H1 (cell line): ENCODE measurements at regions not wholly inside any gene's neighbourhood (a gene's known extent, or its start where the extent isn't known, plus 50 kb on each side); places are given as distances from the start of the nearest gene placed in this dataset.

Source experiments
- ASH2L ChIP-seq: fragments of 200-600, 300-600 bp; sonication (generic); IDR thresholded peaks from one replicate; pipeline ENCODE4 v1.7.1; 2017; ENCODE audit warnings: low read length
- BACH1 ChIP-seq: IDR thresholded peaks from 2 replicates; pipeline ENCODE4 v1.6.1; 2012; ENCODE audit warnings: low read length, improper control_type of control experiment
- EP300 ChIP-seq, 2 experiments: IDR thresholded peaks; 1 replicate in 1 of 2; 2 replicates in 1 of 2; pipeline ENCODE4 v1.6.1; 2011 to 2012; ENCODE audit warnings: low read depth in 2 of 2, low read length in 2 of 2, mild to moderate bottlenecking in 2 of 2, borderline replicate concordance in 1 of 2, inconsistent platforms in 1 of 2, moderate library complexity in 1 of 2
- GABPA ChIP-seq: IDR thresholded peaks from 2 replicates; pipeline ENCODE4 v1.6.1; 2011; ENCODE audit warnings: mild to moderate bottlenecking, low read length, moderate library complexity, borderline replicate concordance; ENCODE audit not compliant: insufficient read depth
- JUND ChIP-seq: IDR thresholded peaks from 2 replicates; pipeline ENCODE4 v1.6.1; 2011; ENCODE audit warnings: mild to moderate bottlenecking, improper control_type of control experiment, low read length
- MAFK ChIP-seq: IDR thresholded peaks from 2 replicates; pipeline ENCODE4 v1.6.1; 2012; ENCODE audit warnings: low read depth, mild to moderate bottlenecking, improper control_type of control experiment, low read length
- PHF8 ChIP-seq: fragments of 200-600 bp; sonication (generic); conservative IDR thresholded peaks from 2 replicates; pipeline ENCODE4 v1.7.1; 2012; ENCODE audit warnings: low read depth, mild to moderate bottlenecking, inconsistent platforms, low read length, moderate library complexity
- POLR2A ChIP-seq, 2 experiments: IDR thresholded peaks; 1 replicate in 1 of 2; 2 replicates in 1 of 2; pipeline ENCODE4 v1.6.1; 2011; ENCODE audit warnings: low read depth in 2 of 2, low read length in 2 of 2, mild to moderate bottlenecking in 2 of 2; ENCODE audit errors: control extremely low read depth in 1 of 2
- RBBP5 ChIP-seq: IDR thresholded peaks from 2 replicates; pipeline ENCODE4 v1.7.1; 2012; ENCODE audit warnings: low read depth, mild to moderate bottlenecking, inconsistent platforms, low read length, moderate library complexity, borderline replicate concordance
- SAP30 ChIP-seq: fragments of 300-600 bp; sonication (generic); IDR thresholded peaks from 2 replicates; pipeline ENCODE4 v1.7.1; 2012; ENCODE audit warnings: low read length, moderate library complexity, mild to moderate bottlenecking, inconsistent platforms; ENCODE audit not compliant: insufficient read depth, insufficient replicate concordance
- SUZ12 ChIP-seq: fragments of 200-600 bp; sonication (generic); IDR thresholded peaks from 2 replicates; pipeline ENCODE4 v1.6.1; 2012; ENCODE audit warnings: mild to moderate bottlenecking, inconsistent platforms, low read length, moderate library complexity, mixed read lengths
- ZNF274 ChIP-seq: IDR thresholded peaks from 2 replicates; pipeline ENCODE4 v1.7.0; 2012; ENCODE audit warnings: low read length, borderline replicate concordance; ENCODE audit errors: extremely low read depth
- TF ChIP-seq, protein P1 (sequence below): IDR thresholded peaks from 2 replicates; pipeline ENCODE4 v1.6.1; 2011; ENCODE audit warnings: low read length, improper control_type of control experiment
- TF ChIP-seq, protein P2 (sequence below), 3 experiments: IDR thresholded peaks; 1 replicate in 2 of 3; 2 replicates in 1 of 3; pipeline versions ENCODE4 v1.5.1 to v1.6.1; 2011; ENCODE audit warnings: low read length in 3 of 3, mild to moderate bottlenecking in 3 of 3, inconsistent platforms in 2 of 3, low read depth in 1 of 3, moderate library complexity in 1 of 3; ENCODE audit not compliant: insufficient read depth in 1 of 3; ENCODE audit errors: control extremely low read depth in 1 of 3

DNA sequence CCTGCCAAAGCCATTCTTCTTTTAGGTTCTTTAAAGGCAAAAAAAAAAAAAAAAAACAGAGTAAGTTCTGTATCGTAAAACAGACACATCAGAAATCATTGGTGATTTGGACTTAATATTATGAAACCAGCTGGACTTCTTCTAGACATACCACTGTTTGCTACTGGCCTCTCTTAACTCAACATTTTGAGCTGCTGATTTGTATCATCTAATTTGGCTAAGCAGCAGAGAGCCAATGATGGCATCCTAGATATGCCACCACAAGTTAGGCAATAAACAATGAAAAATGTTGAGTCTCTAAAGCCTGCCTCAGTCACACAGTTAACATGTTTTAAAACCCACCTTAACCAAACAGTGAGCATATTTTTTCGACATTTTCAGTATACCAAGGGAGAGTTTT, 1034.3 kb upstream of the NXPH2 start:
- TF ChIP-seq EP300 (IDR thresholded peaks at IDR 0.05; ENCODE audit: borderline replicate concordance in 1 of 2, low read depth in 2 of 2, low read length in 2 of 2): no peak
- TF ChIP-seq ZNF274: no peak
- TF ChIP-seq GABPA: no peak
- TF ChIP-seq BACH1: no peak
- no peak for TF ChIP-seq PHF8
- TF ChIP-seq, protein P1, sequence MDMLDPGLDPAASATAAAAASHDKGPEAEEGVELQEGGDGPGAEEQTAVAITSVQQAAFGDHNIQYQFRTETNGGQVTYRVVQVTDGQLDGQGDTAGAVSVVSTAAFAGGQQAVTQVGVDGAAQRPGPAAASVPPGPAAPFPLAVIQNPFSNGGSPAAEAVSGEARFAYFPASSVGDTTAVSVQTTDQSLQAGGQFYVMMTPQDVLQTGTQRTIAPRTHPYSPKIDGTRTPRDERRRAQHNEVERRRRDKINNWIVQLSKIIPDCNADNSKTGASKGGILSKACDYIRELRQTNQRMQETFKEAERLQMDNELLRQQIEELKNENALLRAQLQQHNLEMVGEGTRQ: no peak
- TF ChIP-seq SUZ12: no peak
- TF ChIP-seq, protein P2, sequence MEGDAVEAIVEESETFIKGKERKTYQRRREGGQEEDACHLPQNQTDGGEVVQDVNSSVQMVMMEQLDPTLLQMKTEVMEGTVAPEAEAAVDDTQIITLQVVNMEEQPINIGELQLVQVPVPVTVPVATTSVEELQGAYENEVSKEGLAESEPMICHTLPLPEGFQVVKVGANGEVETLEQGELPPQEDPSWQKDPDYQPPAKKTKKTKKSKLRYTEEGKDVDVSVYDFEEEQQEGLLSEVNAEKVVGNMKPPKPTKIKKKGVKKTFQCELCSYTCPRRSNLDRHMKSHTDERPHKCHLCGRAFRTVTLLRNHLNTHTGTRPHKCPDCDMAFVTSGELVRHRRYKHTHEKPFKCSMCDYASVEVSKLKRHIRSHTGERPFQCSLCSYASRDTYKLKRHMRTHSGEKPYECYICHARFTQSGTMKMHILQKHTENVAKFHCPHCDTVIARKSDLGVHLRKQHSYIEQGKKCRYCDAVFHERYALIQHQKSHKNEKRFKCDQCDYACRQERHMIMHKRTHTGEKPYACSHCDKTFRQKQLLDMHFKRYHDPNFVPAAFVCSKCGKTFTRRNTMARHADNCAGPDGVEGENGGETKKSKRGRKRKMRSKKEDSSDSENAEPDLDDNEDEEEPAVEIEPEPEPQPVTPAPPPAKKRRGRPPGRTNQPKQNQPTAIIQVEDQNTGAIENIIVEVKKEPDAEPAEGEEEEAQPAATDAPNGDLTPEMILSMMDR (IDR thresholded peaks at IDR 0.05; ENCODE audit: control extremely low read depth in 1 of 3, insufficient read depth in 1 of 3, low read depth in 1 of 3, low read length in 3 of 3): no peak
- no peak for TF ChIP-seq SAP30
- no peak for TF ChIP-seq JUND
- TF ChIP-seq MAFK: no peak
- TF ChIP-seq RBBP5: no peak
- no peak for TF ChIP-seq POLR2A (IDR thresholded peaks at IDR 0.05; ENCODE audit: control extremely low read depth in 1 of 2, low read depth in 2 of 2, low read length in 2 of 2)
- TF ChIP-seq ASH2L: no peak
